ENCODE measurements at regions not wholly inside any gene's neighbourhood (a gene's known extent, or its start where the extent isn't known, plus 50 kb on each side); places are given as distances from the start of the nearest gene placed in this dataset.
A peak's percentile ranks its signal among the peaks of the same experiment; 100 is the strongest.

DNA sequence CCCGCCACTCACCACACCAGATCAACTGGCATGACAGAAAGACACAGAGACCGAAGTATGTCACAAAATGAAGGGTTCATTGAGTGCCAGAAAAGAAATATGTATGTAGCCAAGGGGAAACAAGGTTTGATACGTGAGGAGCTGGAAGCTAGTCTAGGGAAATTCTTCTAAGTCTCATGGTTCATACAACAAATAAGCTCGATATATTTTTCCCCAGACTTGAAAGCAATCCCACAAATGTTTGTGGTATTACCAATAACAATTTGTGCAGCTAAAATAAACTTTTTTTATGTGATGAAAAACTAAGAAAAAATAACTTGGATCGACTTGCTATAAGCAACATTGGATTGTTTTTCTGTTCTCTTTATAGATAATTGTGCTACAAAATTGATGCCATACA lies 777.0 kb downstream of the TSN start:
- Mint-ChIP-seq H3K27me3 (ENCODE audit: low read depth in 3 of 3) (peaks cover 0 to 1% (median 0%) of the 10 kb centered on the region in 3 donors), H3K4me1 (peaks cover 15% of the 10 kb centered on the region), H3K36me3 (no peaks in the 10 kb centered on the region), H3K4me3 (no peak overlapping the region), H3K27ac (peak overlapping the region in 1 of 7 donors; percentile 70), H3K9me3 (peaks cover 0 to 3% (median 2%) of the 10 kb centered on the region in 7 donors)
- TF ChIP-seq, protein P1, sequence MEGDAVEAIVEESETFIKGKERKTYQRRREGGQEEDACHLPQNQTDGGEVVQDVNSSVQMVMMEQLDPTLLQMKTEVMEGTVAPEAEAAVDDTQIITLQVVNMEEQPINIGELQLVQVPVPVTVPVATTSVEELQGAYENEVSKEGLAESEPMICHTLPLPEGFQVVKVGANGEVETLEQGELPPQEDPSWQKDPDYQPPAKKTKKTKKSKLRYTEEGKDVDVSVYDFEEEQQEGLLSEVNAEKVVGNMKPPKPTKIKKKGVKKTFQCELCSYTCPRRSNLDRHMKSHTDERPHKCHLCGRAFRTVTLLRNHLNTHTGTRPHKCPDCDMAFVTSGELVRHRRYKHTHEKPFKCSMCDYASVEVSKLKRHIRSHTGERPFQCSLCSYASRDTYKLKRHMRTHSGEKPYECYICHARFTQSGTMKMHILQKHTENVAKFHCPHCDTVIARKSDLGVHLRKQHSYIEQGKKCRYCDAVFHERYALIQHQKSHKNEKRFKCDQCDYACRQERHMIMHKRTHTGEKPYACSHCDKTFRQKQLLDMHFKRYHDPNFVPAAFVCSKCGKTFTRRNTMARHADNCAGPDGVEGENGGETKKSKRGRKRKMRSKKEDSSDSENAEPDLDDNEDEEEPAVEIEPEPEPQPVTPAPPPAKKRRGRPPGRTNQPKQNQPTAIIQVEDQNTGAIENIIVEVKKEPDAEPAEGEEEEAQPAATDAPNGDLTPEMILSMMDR (IDR thresholded peaks at IDR 0.05) = no peak
- Histone ChIP-seq H3K9ac (ENCODE audit: insufficient read depth, low read length, poor library complexity, severe bottlenecking) (no peak overlapping the region), H3K4me2 (replicated peaks; ENCODE audit: extremely low read depth, low read length, poor library complexity, severe bottlenecking) (no peak overlapping the region), H3K79me2 (ENCODE audit: insufficient read depth, low read length) (no peaks in the 10 kb centered on the region), H3K27me3 (ENCODE audit: control insufficient read depth in 2 of 2, insufficient read depth in 2 of 2, low read length in 2 of 2) (no peaks in the 10 kb centered on the region), H3K27ac (ENCODE audit: low read depth in 1 of 2, low read length in 2 of 2) (no peak overlapping the region), H3K4me1 (ENCODE audit: control insufficient read depth in 1 of 2, insufficient read depth in 2 of 2, low read length in 2 of 2) (peaks cover 0 to 4% of the 10 kb centered on the region in 2 donors), H3K36me3 (replicated peaks in 1 of 2; ENCODE audit: control insufficient read depth in 1 of 2, insufficient read depth in 2 of 2, low read length in 2 of 2) (no peaks in the 10 kb centered on the region), H3K9me3 (replicated peaks in 1 of 2; ENCODE audit: control insufficient read depth in 1 of 2, insufficient read depth in 1 of 2, low read length in 2 of 2) (no peaks in the 10 kb centered on the region), H3K4me3 (replicated peaks in 1 of 3; ENCODE audit: low read depth in 2 of 3, low read length in 3 of 3) (no peak overlapping the region), H4K20me1 (ENCODE audit: insufficient read depth, low read length) (no peaks in the 10 kb centered on the region), H2AFZ (ENCODE audit: insufficient read depth, low read depth, low read length, poor library complexity, severe bottlenecking) (no peak overlapping the region)
- intact Hi-C loops (cut with micrococcal nuclease) = no loop called here
- no peak for DNase-seq
- WGBS (ENCODE audit: insufficient coverage) = 100% methylated on average over 1 of the region's 5 CpGs

DNA sequence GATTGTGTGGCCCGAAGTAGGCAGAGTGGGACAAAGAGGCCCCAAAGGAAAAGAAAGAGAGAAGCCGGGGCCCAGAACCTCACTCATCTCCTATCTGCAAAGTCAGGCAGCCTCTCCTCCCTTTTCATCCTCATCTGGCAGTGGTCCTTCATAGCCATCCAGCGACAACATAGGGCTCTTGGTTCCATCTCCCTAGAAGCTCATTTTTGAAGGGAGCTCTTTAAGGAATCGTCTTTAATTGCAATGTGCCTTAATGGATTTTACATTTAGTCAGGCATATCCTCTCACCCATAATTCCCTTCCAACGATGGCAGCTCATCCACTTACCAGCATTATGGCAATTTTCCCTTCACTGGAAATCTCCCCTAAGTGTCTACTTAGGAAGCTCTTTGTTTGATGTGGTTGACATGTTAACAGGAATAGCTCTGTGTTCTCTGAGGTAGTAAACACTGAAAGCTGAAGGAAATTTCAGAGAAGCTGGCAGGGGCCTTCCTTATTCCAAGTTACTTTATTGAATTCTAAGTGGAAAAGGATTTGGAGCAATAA lies 780.6 kb downstream of the TSN start:
- Mint-ChIP-seq H3K4me3 (no peak overlapping the region), H3K27me3 (ENCODE audit: low read depth in 3 of 3) (no peaks in the 10 kb centered on the region), H3K4me1 (peaks cover 35% of the 10 kb centered on the region), H3K36me3 (no peaks in the 10 kb centered on the region), H3K9me3 (peaks cover 1 to 3% (median 2%) of the 10 kb centered on the region in 7 donors), H3K27ac (no peak overlapping the region)
- Histone ChIP-seq H4K20me1 (ENCODE audit: insufficient read depth, low read length) (no peaks in the 10 kb centered on the region), H3K4me1 (ENCODE audit: control insufficient read depth in 1 of 2, insufficient read depth in 2 of 2, low read length in 2 of 2) (peaks cover 14 to 15% of the 10 kb centered on the region in 2 donors), H3K9ac (ENCODE audit: insufficient read depth, low read length, poor library complexity, severe bottlenecking) (no peak overlapping the region), H2AFZ (ENCODE audit: insufficient read depth, low read depth, low read length, poor library complexity, severe bottlenecking) (no peak overlapping the region), H3K27ac (ENCODE audit: low read depth in 1 of 2, low read length in 2 of 2) (no peak overlapping the region), H3K27me3 (ENCODE audit: control insufficient read depth in 2 of 2, insufficient read depth in 2 of 2, low read length in 2 of 2) (no peaks in the 10 kb centered on the region), H3K4me3 (replicated peaks in 1 of 3; ENCODE audit: low read depth in 2 of 3, low read length in 3 of 3) (no peak overlapping the region), H3K9me3 (replicated peaks in 1 of 2; ENCODE audit: control insufficient read depth in 1 of 2, insufficient read depth in 1 of 2, low read length in 2 of 2) (no peaks in the 10 kb centered on the region), H3K79me2 (ENCODE audit: insufficient read depth, low read length) (no peaks in the 10 kb centered on the region), H3K4me2 (replicated peaks; ENCODE audit: extremely low read depth, low read length, poor library complexity, severe bottlenecking) (no peak overlapping the region), H3K36me3 (replicated peaks in 1 of 2; ENCODE audit: control insufficient read depth in 1 of 2, insufficient read depth in 2 of 2, low read length in 2 of 2) (no peaks in the 10 kb centered on the region)
- intact Hi-C loops (cut with micrococcal nuclease) = no loop called here
- no peak for DNase-seq
- no CpG with 5 or more reads among the region's 5 CpGs for WGBS (ENCODE audit: insufficient coverage)
- TF ChIP-seq, protein P1 (IDR thresholded peaks at IDR 0.05) = no peak
